ENCODE measurements at regions not wholly inside any gene's neighbourhood (a gene's known extent, or its start where the extent isn't known, plus 50 kb on each side); places are given as distances from the start of the nearest gene placed in this dataset.

DNA sequence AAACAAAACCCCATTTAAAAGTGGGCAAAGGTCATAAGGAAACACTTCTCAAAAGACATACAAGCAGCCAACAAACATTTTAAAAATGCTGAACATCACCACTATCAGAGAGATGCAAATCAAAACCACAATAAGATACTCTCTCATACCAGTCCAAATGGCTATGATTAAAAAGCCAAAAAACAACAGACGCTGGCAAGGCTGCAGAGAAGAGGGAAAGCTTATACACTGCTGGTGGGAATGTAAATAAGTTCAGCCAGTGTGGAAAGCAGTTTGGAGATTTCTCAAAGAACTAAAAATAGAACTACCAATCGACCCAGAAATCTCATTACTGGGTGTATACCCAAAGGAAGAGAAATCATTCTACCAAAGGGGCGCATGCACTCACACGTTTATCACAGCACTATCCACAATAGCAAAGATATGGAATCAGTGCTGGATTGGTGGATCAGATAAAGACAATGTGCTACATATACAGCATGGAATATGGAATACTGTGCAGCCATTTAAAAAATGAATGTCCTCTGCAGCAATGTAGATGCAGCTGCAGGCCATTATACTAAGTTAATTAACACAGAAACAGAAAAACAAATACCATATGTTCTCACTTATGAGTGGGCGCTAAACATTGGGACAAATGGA lies 102.1 kb upstream of the DAAM1 start:
- TF ChIP-seq SUZ12 (IDR thresholded peaks at IDR 0.05; ENCODE audit: extremely low read depth, insufficient read depth, insufficient read length) = no peak
- TF ChIP-seq YY1 (IDR thresholded peaks at IDR 0.05; ENCODE audit: insufficient read depth, insufficient read length) = no peak
- TF ChIP-seq ZNF274 (IDR thresholded peaks at IDR 0.05; ENCODE audit: low read depth, low read length) = no peak

All from NT2/D1 (cell line).